T-helper 2 cell (primary cell): ENCODE measurements at regions not wholly inside any gene's neighbourhood (a gene's known extent, or its start where the extent isn't known, plus 50 kb on each side); places are given as distances from the start of the nearest gene placed in this dataset.

Experiments used
- DNase-seq, 5 experiments: peaks; one replicate each; pipeline versions ENCODE4 v3.0.0 to v3.0.0-alpha.2; 2012 to 2022

GRCh38 chr4:32192363-32192762, 1472.2 kb downstream of the PCDH7 start:
- DNase-seq: no peak

GRCh38 chr4:32192991-32193390, 1472.8 kb downstream of the PCDH7 start:
- DNase-seq: no peak

GRCh38 chr4:32196950-32197688, 1477.0 kb downstream of the PCDH7 start:
- DNase-seq: no peak

GRCh38 chr4:32199639-32200038, 1479.5 kb downstream of the PCDH7 start:
- no peak for DNase-seq

- no peak for DNase-seq
Observed at GRCh38 chr4:32203340-32203739, 1483.2 kb downstream of the PCDH7 start.

- DNase-seq: no peak
Observed at GRCh38 chr4:32206756-32207155, 1486.6 kb downstream of the PCDH7 start.

- DNase-seq: no peak
Observed at GRCh38 chr4:32207456-32207855, 1487.3 kb downstream of the PCDH7 start.

- no peak for DNase-seq
Observed at GRCh38 chr4:32215277-32215676, 1495.1 kb downstream of the PCDH7 start.

- DNase-seq: no peak
Observed at GRCh38 chr4:32216502-32216901, 1496.3 kb downstream of the PCDH7 start.

- DNase-seq: no peak
Observed at GRCh38 chr4:32219306-32220075, 1499.3 kb downstream of the PCDH7 start.

GRCh38 chr4:32226204-32226603, 1506.0 kb downstream of the PCDH7 start:
- DNase-seq: no peak

GRCh38 chr4:32226733-32227132, 1506.6 kb downstream of the PCDH7 start:
- no peak for DNase-seq

GRCh38 chr4:32243926-32244325, 1523.8 kb downstream of the PCDH7 start:
- DNase-seq: no peak

- DNase-seq: no peak
Observed at GRCh38 chr4:32249040-32249439, 1528.9 kb downstream of the PCDH7 start.

GRCh38 chr4:32251126-32251525, 1531.0 kb downstream of the PCDH7 start:
- no peak for DNase-seq

- DNase-seq: no peak
Observed at GRCh38 chr4:32251926-32252325, 1531.8 kb downstream of the PCDH7 start.

- no peak for DNase-seq
Observed at GRCh38 chr4:32254216-32254615, 1534.0 kb downstream of the PCDH7 start.

GRCh38 chr4:32258986-32259385, 1538.8 kb downstream of the PCDH7 start:
- no peak for DNase-seq

- no peak for DNase-seq
Observed at GRCh38 chr4:32261196-32261595, 1541.0 kb downstream of the PCDH7 start.

GRCh38 chr4:32268863-32269262, 1548.7 kb downstream of the PCDH7 start:
- DNase-seq: no peak

GRCh38 chr4:32290102-32290501, 1569.9 kb downstream of the PCDH7 start:
- DNase-seq: no peak

- no peak for DNase-seq
Observed at GRCh38 chr4:32318926-32319325, 1598.8 kb downstream of the PCDH7 start.

- DNase-seq: no peak
Observed at GRCh38 chr4:32321421-32321820, 1601.3 kb downstream of the PCDH7 start.

GRCh38 chr4:32334759-32335158, 1614.6 kb downstream of the PCDH7 start:
- no peak for DNase-seq
